ENCODE measurements at regions not wholly inside any gene's neighbourhood (a gene's known extent, or its start where the extent isn't known, plus 50 kb on each side); places are given as distances from the start of the nearest gene placed in this dataset.
A peak's percentile ranks its signal among the peaks of the same experiment; 100 is the strongest.

DNA sequence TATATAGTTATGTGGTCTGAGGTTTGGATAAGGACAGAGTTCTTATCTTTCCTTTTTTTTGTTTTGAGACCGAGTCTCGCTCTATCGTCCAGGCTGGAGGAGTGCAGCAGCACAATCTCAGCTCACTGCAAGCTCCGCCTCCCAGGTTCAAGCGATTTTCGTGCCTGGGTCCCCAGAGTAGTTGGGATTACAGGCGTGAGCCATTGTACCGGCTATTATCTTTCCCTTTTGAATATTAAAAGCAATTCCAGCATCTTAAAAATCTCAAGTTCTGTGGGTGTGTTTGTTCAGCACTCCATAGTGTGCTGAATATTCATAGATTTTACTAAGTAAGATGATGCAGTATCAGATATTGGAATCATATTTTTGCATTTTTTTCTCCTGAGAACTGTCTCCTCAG is 404.4 kb upstream of the RGS6 start:
- Histone ChIP-seq H4K91ac (ENCODE audit: low read length) (no peak overlapping the region), H3K79me1 (replicated peaks; ENCODE audit: low read length, poor library complexity, severe bottlenecking) (peaks cover 4% of the 10 kb centered on the region), H3K23ac (ENCODE audit: low read length in 2 of 2) (no peak overlapping the region), H3K36me3 (ENCODE audit: control insufficient read depth in 1 of 2, insufficient read depth in 2 of 2, low read depth in 1 of 2, low read length in 2 of 2) (peaks cover 0 to 4% of the 10 kb centered on the region in 2 experiments), H3K14ac (ENCODE audit: low read length in 2 of 2) (no peak overlapping the region), H2BK12ac (ENCODE audit: low read length in 2 of 2) (no peak overlapping the region), H2BK15ac (ENCODE audit: low read depth, poor library complexity, severe bottlenecking) (no peak overlapping the region), H2AFZ (ENCODE audit: low read depth, low read length) (no peak overlapping the region), H3K4me1 (ENCODE audit: control insufficient read depth, insufficient read depth, low read depth, low read length) (peaks cover 2% of the 10 kb centered on the region), H3K27me3 (ENCODE audit: control insufficient read depth in 1 of 2, insufficient read depth in 1 of 2, low read length in 2 of 2) (no peaks in the 10 kb centered on the region), H3K9me3 (ENCODE audit: control insufficient read depth, low read length) (no peaks in the 10 kb centered on the region), H2BK5ac (ENCODE audit: low read depth, low read length, poor library complexity, severe bottlenecking) (no peak overlapping the region), H2BK120ac (ENCODE audit: low read depth, low read length) (no peak overlapping the region), H4K8ac (ENCODE audit: low read length) (no peak overlapping the region), H3K27ac (ENCODE audit: low read length, poor library complexity, severe bottlenecking) (no peak overlapping the region), H2AK5ac (ENCODE audit: low read length, severe bottlenecking) (no peak overlapping the region), H3K4ac (ENCODE audit: low read depth in 1 of 2, low read length in 2 of 2) (no peak overlapping the region), H3K4me3 (ENCODE audit: insufficient read depth in 1 of 2, low read depth in 1 of 2, low read length in 2 of 2) (no peak overlapping the region), H3K18ac (ENCODE audit: low read depth in 1 of 2, low read length in 2 of 2) (no peak overlapping the region), H3K9ac (ENCODE audit: low read length) (no peak overlapping the region), H3K4me2 (ENCODE audit: low read length, poor library complexity, severe bottlenecking) (no peak overlapping the region)
- 96% methylated on average over 4 of the region's 8 CpGs for WGBS
- DNase-seq, result no peak

DNA sequence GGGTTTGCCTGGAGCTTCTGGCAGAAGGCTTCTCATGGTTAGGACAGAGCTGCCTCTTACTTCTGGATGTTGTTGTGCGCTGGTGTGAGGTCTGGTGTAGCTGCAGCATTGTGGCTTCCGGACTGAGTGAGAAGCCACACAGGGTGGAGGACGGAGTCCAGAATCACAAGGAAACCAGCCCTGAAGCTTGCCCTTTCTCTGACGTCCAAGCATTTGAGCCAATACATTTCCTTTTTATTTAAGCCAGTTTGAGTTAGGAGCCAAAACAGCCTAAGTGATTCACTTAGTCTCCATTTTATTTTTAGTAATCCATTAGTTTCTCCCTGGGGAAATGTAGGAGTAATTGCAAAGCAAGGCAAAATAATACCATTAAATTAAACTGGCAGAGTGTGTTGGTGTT is 402.4 kb upstream of the RGS6 start:
- peak overlapping the region; percentile 60 for H4K8ac ChIP-seq (ENCODE audit: low read length)
- H2AK5ac ChIP-seq (ENCODE audit: low read length, severe bottlenecking), result no peak overlapping the region
- no peak overlapping the region for H3K18ac ChIP-seq (ENCODE audit: low read depth in 1 of 2, low read length in 2 of 2)
- H2BK5ac ChIP-seq (ENCODE audit: low read depth, low read length, poor library complexity, severe bottlenecking), result no peak overlapping the region
- no peak overlapping the region for H3K14ac ChIP-seq (ENCODE audit: low read length in 2 of 2)
- H3K36me3 ChIP-seq (ENCODE audit: control insufficient read depth in 1 of 2, insufficient read depth in 2 of 2, low read depth in 1 of 2, low read length in 2 of 2), result peaks cover 0 to 4% of the 10 kb centered on the region in 2 experiments
- peaks cover 4% of the 10 kb centered on the region for H3K79me1 ChIP-seq (replicated peaks; ENCODE audit: low read length, poor library complexity, severe bottlenecking)
- H3K9me3 ChIP-seq (ENCODE audit: control insufficient read depth, low read length), result no peaks in the 10 kb centered on the region
- H3K4me1 ChIP-seq (ENCODE audit: control insufficient read depth, insufficient read depth, low read depth, low read length), result peaks cover 2% of the 10 kb centered on the region
- no peak overlapping the region for H2BK15ac ChIP-seq (ENCODE audit: low read depth, poor library complexity, severe bottlenecking)
- H2BK120ac ChIP-seq (ENCODE audit: low read depth, low read length), result no peak overlapping the region
- no peak overlapping the region for H2AFZ ChIP-seq (ENCODE audit: low read depth, low read length)
- H3K4me3 ChIP-seq (ENCODE audit: insufficient read depth in 1 of 2, low read depth in 1 of 2, low read length in 2 of 2), result peak overlapping the region in 1 of 2 experiments; percentile 59
- 93% methylated on average over 3 of the region's 4 CpGs for WGBS
- DNase-seq, result no peak
- no peak overlapping the region for H2BK12ac ChIP-seq (ENCODE audit: low read length in 2 of 2)
- H3K27ac ChIP-seq (ENCODE audit: low read length, poor library complexity, severe bottlenecking), result no peak overlapping the region
- H3K23ac ChIP-seq (ENCODE audit: low read length in 2 of 2), result no peak overlapping the region
- no peaks in the 10 kb centered on the region for H3K27me3 ChIP-seq (ENCODE audit: control insufficient read depth in 1 of 2, insufficient read depth in 1 of 2, low read length in 2 of 2)
- no peak overlapping the region for H4K91ac ChIP-seq (ENCODE audit: low read length)
- H3K9ac ChIP-seq (ENCODE audit: low read length), result peak overlapping the region; percentile 75
- H3K4me2 ChIP-seq (ENCODE audit: low read length, poor library complexity, severe bottlenecking), result no peak overlapping the region
- no peak overlapping the region for H3K4ac ChIP-seq (ENCODE audit: low read depth in 1 of 2, low read length in 2 of 2)

DNA sequence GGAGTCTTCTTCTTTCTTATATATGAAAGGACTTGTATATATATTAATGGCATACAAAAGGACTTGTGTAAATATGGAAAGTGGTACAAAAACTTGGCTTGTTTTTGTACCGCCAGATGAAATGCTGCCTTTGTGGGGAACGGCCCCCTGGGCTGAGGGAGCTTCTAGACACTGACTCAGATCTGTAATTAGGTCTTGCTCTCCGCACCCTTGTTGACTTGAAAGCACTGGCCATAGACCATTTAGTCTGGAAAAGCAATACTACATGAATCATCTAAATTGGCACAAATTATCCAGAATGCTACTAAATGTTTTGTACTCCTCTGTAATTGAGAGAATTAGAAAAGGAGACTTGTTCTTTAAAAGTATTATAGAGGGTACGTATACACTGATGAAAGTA is 399.9 kb upstream of the RGS6 start:
- no peak for DNase-seq
- Histone ChIP-seq H4K91ac (ENCODE audit: low read length) (no peak overlapping the region), H3K9ac (ENCODE audit: low read length) (no peak overlapping the region), H3K9me3 (ENCODE audit: control insufficient read depth, low read length) (no peaks in the 10 kb centered on the region), H2AK5ac (ENCODE audit: low read length, severe bottlenecking) (no peak overlapping the region), H2BK120ac (ENCODE audit: low read depth, low read length) (no peak overlapping the region), H2BK12ac (ENCODE audit: low read length in 2 of 2) (no peak overlapping the region), H3K79me1 (replicated peaks; ENCODE audit: low read length, poor library complexity, severe bottlenecking) (peaks cover 5% of the 10 kb centered on the region), H3K4me1 (ENCODE audit: control insufficient read depth, insufficient read depth, low read depth, low read length) (peaks cover 2% of the 10 kb centered on the region), H2BK5ac (ENCODE audit: low read depth, low read length, poor library complexity, severe bottlenecking) (no peak overlapping the region), H4K8ac (ENCODE audit: low read length) (no peak overlapping the region), H3K4me3 (ENCODE audit: insufficient read depth in 1 of 2, low read depth in 1 of 2, low read length in 2 of 2) (no peak overlapping the region), H2AFZ (ENCODE audit: low read depth, low read length) (no peak overlapping the region), H3K23ac (ENCODE audit: low read length in 2 of 2) (no peak overlapping the region), H3K36me3 (ENCODE audit: control insufficient read depth in 1 of 2, insufficient read depth in 2 of 2, low read depth in 1 of 2, low read length in 2 of 2) (peaks cover 0 to 4% of the 10 kb centered on the region in 2 experiments), H3K27ac (ENCODE audit: low read length, poor library complexity, severe bottlenecking) (no peak overlapping the region), H3K18ac (ENCODE audit: low read depth in 1 of 2, low read length in 2 of 2) (no peak overlapping the region), H3K14ac (ENCODE audit: low read length in 2 of 2) (no peak overlapping the region), H2BK15ac (ENCODE audit: low read depth, poor library complexity, severe bottlenecking) (no peak overlapping the region), H3K4me2 (ENCODE audit: low read length, poor library complexity, severe bottlenecking) (no peak overlapping the region), H3K27me3 (ENCODE audit: control insufficient read depth in 1 of 2, insufficient read depth in 1 of 2, low read length in 2 of 2) (no peaks in the 10 kb centered on the region), H3K4ac (ENCODE audit: low read depth in 1 of 2, low read length in 2 of 2) (no peak overlapping the region)
- WGBS, result 93% methylated on average over 4 of the region's 4 CpGs

DNA sequence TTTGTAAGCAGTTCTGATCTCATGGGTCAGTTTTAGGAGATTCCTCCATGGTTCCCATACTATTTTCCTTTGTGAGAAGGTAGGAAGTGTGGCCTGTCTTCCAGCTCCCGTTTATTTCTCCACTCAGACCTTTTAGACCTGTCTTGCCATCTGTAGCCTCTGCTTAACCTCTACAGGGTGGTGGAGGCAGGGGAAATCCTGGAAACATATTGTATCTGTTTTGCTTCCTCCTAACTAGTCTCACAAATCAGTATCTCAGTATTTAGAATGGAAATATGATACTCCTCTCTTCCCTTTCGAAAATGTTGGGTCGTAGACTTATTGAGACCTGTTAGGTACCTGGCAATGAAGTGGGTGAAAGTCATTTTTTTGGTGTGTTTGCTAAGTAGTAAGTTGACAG is 399.4 kb upstream of the RGS6 start:
- no peaks in the 10 kb centered on the region for H3K9me3 ChIP-seq (ENCODE audit: control insufficient read depth, low read length)
- H2AK5ac ChIP-seq (ENCODE audit: low read length, severe bottlenecking), result no peak overlapping the region
- no peak overlapping the region for H3K4ac ChIP-seq (ENCODE audit: low read depth in 1 of 2, low read length in 2 of 2)
- H3K36me3 ChIP-seq (ENCODE audit: control insufficient read depth in 1 of 2, insufficient read depth in 2 of 2, low read depth in 1 of 2, low read length in 2 of 2), result peaks cover 0 to 4% of the 10 kb centered on the region in 2 experiments
- no peak overlapping the region for H2BK15ac ChIP-seq (ENCODE audit: low read depth, poor library complexity, severe bottlenecking)
- no peak overlapping the region for H3K27ac ChIP-seq (ENCODE audit: low read length, poor library complexity, severe bottlenecking)
- peaks cover 2% of the 10 kb centered on the region for H3K4me1 ChIP-seq (ENCODE audit: control insufficient read depth, insufficient read depth, low read depth, low read length)
- no peak overlapping the region for H2BK12ac ChIP-seq (ENCODE audit: low read length in 2 of 2)
- DNase-seq, result no peak
- H3K18ac ChIP-seq (ENCODE audit: low read depth in 1 of 2, low read length in 2 of 2), result no peak overlapping the region
- no peak overlapping the region for H3K4me2 ChIP-seq (ENCODE audit: low read length, poor library complexity, severe bottlenecking)
- WGBS, result 83% methylated on average over 2 of the region's 3 CpGs
- no peaks in the 10 kb centered on the region for H3K27me3 ChIP-seq (ENCODE audit: control insufficient read depth in 1 of 2, insufficient read depth in 1 of 2, low read length in 2 of 2)
- H2AFZ ChIP-seq (ENCODE audit: low read depth, low read length), result no peak overlapping the region
- no peak overlapping the region for H2BK120ac ChIP-seq (ENCODE audit: low read depth, low read length)
- H3K4me3 ChIP-seq (ENCODE audit: insufficient read depth in 1 of 2, low read depth in 1 of 2, low read length in 2 of 2), result no peak overlapping the region
- H3K79me1 ChIP-seq (replicated peaks; ENCODE audit: low read length, poor library complexity, severe bottlenecking), result peaks cover 5% of the 10 kb centered on the region
- no peak overlapping the region for H4K8ac ChIP-seq (ENCODE audit: low read length)
- no peak overlapping the region for H3K14ac ChIP-seq (ENCODE audit: low read length in 2 of 2)
- no peak overlapping the region for H3K23ac ChIP-seq (ENCODE audit: low read length in 2 of 2)
- H3K9ac ChIP-seq (ENCODE audit: low read length), result no peak overlapping the region
- H4K91ac ChIP-seq (ENCODE audit: low read length), result no peak overlapping the region
- H2BK5ac ChIP-seq (ENCODE audit: low read depth, low read length, poor library complexity, severe bottlenecking), result no peak overlapping the region

Measured in mesenchymal stem cell (in vitro differentiated cells and primary cell).